GM18507 (cell line): ENCODE measurements at regions not wholly inside any gene's neighbourhood (a gene's known extent, or its start where the extent isn't known, plus 50 kb on each side); places are given as distances from the start of the nearest gene placed in this dataset.

Source experiments
- DNase-seq: peaks from one replicate; pipeline ENCODE4 v3.0.0; 2011; ENCODE audit warnings: low read depth; ENCODE audit not compliant: insufficient read length; ENCODE audit errors: extremely low spot score
- FAIRE-seq: peaks from 2 replicates; lab custom pipeline; 2011; peaks lifted over from hg19 to GRCh38; lab: Jason Lieb, UNC

GRCh38 chr2:206212673-206213513, 53.2 kb downstream of the EEF1B2 start:
- no peak for DNase-seq

GRCh38 chr2:206213514-206213845, 53.8 kb downstream of the EEF1B2 start:
- DNase-seq (no peak), FAIRE-seq (no peak)

More at GRCh38 chr2:206212673-206213513, 53.2 kb downstream of the EEF1B2 start:
- no peak for FAIRE-seq

- no peak for FAIRE-seq
- no peak for DNase-seq
Measured at GRCh38 chr2:206217166-206217565, 57.3 kb upstream of the ZDBF2 start.

- no peak for FAIRE-seq
- DNase-seq = no peak
Measured at GRCh38 chr2:206217743-206218142, 56.7 kb upstream of the ZDBF2 start.

- FAIRE-seq = no peak
- DNase-seq = no peak
Measured at GRCh38 chr2:206218156-206218555, 56.3 kb upstream of the ZDBF2 start.

- DNase-seq (no peak), FAIRE-seq (peak; percentile 41)
Measured at GRCh38 chr2:206218796-206219499, 55.5 kb upstream of the ZDBF2 start.

- no peak for FAIRE-seq
Measured at GRCh38 chr2:206219957-206220356, 54.5 kb upstream of the ZDBF2 start.

GRCh38 chr2:206220997-206221396, 53.5 kb upstream of the ZDBF2 start:
- no peak for DNase-seq
- FAIRE-seq = no peak

More at GRCh38 chr2:206219957-206220356, 54.5 kb upstream of the ZDBF2 start:
- no peak for DNase-seq
